CD4-positive, alpha-beta T cell (primary cell): ENCODE measurements at regions not wholly inside any gene's neighbourhood (a gene's known extent, or its start where the extent isn't known, plus 50 kb on each side); places are given as distances from the start of the nearest gene placed in this dataset.
"Not testable (repeated sequence)": the region's sequence is repeated elsewhere in the genome, so short reads cannot be mapped to it uniquely, and the experiment has no call there.

ENCODE experiments used
- ATAC-seq: fragments of 200-7000 bp; cut with Tn5 transposase; one replicate; pipeline ENCODE4 v1.10.0; 2022; ENCODE audit warnings: mild to moderate bottlenecking; ENCODE audit not compliant: poor library complexity
- CTCF ChIA-PET: fragments of 350-600 bp; sonication (Branson Sonifier 250); formaldehyde crosslinking; loops from one replicate; lab custom pipeline; 2021; ENCODE audit warnings: antibody characterized with exemption, inconsistent platforms; lab: Charles Lee
- POLR2A ChIA-PET: fragments of 350-600 bp; sonication (Branson Sonifier 250); formaldehyde crosslinking; loops from one replicate; lab custom pipeline; 2021; ENCODE audit warnings: antibody characterized with exemption, inconsistent platforms; lab: Charles Lee
- DNase-seq, 14 experiments: peaks; one replicate each; pipeline ENCODE4 v3.0.0-alpha.2; 2013 to 2020; ENCODE audit warnings: mixed read lengths in 2 of 14
- H3K27ac ChIP-seq, 2 donors: one replicate each; pipeline versions ENCODE4 v1.5.1 to v1.7.0; 2013; ENCODE audit warnings: low read length in 2 of 2, low read depth in 1 of 2, mild to moderate bottlenecking in 1 of 2
- H3K27me3 ChIP-seq, 2 experiments: 1 replicate in 1 of 2; 2 replicates in 1 of 2; pipeline versions ENCODE4 v1.6.1 to v1.7.0; 2013; ENCODE audit warnings: low read length in 2 of 2, control low read depth in 1 of 2, mild to moderate bottlenecking in 1 of 2, moderate library complexity in 1 of 2; ENCODE audit not compliant: insufficient read depth in 2 of 2, control insufficient read depth in 1 of 2
- H3K36me3 ChIP-seq: one replicate; pipeline ENCODE4 v1.6.1; 2013; ENCODE audit warnings: low read length, control low read depth; ENCODE audit not compliant: insufficient read depth
- H3K4me1 ChIP-seq: one replicate; pipeline ENCODE4 v1.6.1; 2013; ENCODE audit warnings: low read length, control low read depth; ENCODE audit not compliant: insufficient read depth
- H3K4me3 ChIP-seq: one replicate; pipeline ENCODE4 v1.5.1; 2013; ENCODE audit warnings: mild to moderate bottlenecking, low read length, moderate library complexity
- H3K9me3 ChIP-seq, 2 experiments: 1 replicate in 1 of 2; 2 replicates in 1 of 2; pipeline versions ENCODE4 v1.6.1 to v1.7.0; 2013; ENCODE audit warnings: low read length in 2 of 2, mild to moderate bottlenecking in 2 of 2, control low read depth in 1 of 2, moderate library complexity in 1 of 2; ENCODE audit not compliant: control insufficient read depth in 1 of 2, insufficient read depth in 1 of 2
- H3K27ac Mint-ChIP-seq: one replicate; pipeline ENCODE4 v1.8.0; 2020; ENCODE audit warnings: mixed read lengths
- H3K27me3 Mint-ChIP-seq: one replicate; pipeline ENCODE4 v1.8.0; 2021; ENCODE audit warnings: mixed read lengths
- H3K36me3 Mint-ChIP-seq: one replicate; pipeline ENCODE4 v1.8.0; 2021; ENCODE audit warnings: low read depth, mixed read lengths
- H3K4me1 Mint-ChIP-seq: one replicate; pipeline ENCODE4 v1.8.0; 2021; ENCODE audit warnings: low read depth, mixed read lengths
- H3K4me3 Mint-ChIP-seq: one replicate; pipeline ENCODE4 v1.8.0; 2020; ENCODE audit warnings: mild to moderate bottlenecking, mixed read lengths
- H3K9me3 Mint-ChIP-seq: one replicate; pipeline ENCODE4 v1.8.0; 2020; ENCODE audit warnings: mixed read lengths
- CTCF ChIP-seq: fragments of 200-600 bp; IDR thresholded peaks from one replicate; pipeline ENCODE4 v1.8.0; 2022; ENCODE audit warnings: antibody characterized with exemption, mild to moderate bottlenecking
- intact Hi-C, 2 experiments: fragments of 100-400 bp; cut with DNase I in 1 of 2; cut with micrococcal nuclease in 1 of 2; formaldehyde crosslinking; loops; one replicate each; pipeline versions ENCODE4 v1.15.1 to v1.9.0; 2023 to 2025; cut with DNase I, micrococcal nuclease

GRCh38 chr1:115522386-115522785 is 119.4 kb upstream of the VANGL1 start:
- H3K4me3 ChIP-seq: no peak overlapping the region
- H3K27ac Mint-ChIP-seq: no peak overlapping the region
- H3K36me3 ChIP-seq: no peaks in the 10 kb centered on the region
- ChIA-PET CTCF (no interaction called here), POLR2A (no interaction called here)
- H3K4me3 Mint-ChIP-seq: no peak overlapping the region
- no peak overlapping the region for H3K27ac ChIP-seq
- H3K9me3 ChIP-seq: no peaks in the 10 kb centered on the region
- no peak for TF ChIP-seq CTCF
- H3K9me3 Mint-ChIP-seq: peaks cover 5% of the 10 kb centered on the region
- H3K4me1 ChIP-seq: no peaks in the 10 kb centered on the region
- peaks cover 18% of the 10 kb centered on the region for H3K27me3 Mint-ChIP-seq
- ATAC-seq: no peak
- intact Hi-C loops: no loop called here
- no peaks in the 10 kb centered on the region for H3K4me1 Mint-ChIP-seq
- peaks cover 0 to 3% of the 10 kb centered on the region in 2 experiments for H3K27me3 ChIP-seq
- DNase-seq: no peak
- H3K36me3 Mint-ChIP-seq: no peaks in the 10 kb centered on the region

- H3K27ac ChIP-seq: no peak overlapping the region
- no peaks in the 10 kb centered on the region for H3K4me1 ChIP-seq
- Mint-ChIP-seq H3K4me1 (no peaks in the 10 kb centered on the region), H3K27me3 (peaks cover 12% of the 10 kb centered on the region), H3K9me3 (peaks cover 5% of the 10 kb centered on the region), H3K4me3 (no peak overlapping the region), H3K36me3 (no peaks in the 10 kb centered on the region), H3K27ac (no peak overlapping the region)
- ATAC-seq (no peak), DNase-seq (no peak)
- no peaks in the 10 kb centered on the region for H3K27me3 ChIP-seq
- no peak overlapping the region for H3K4me3 ChIP-seq
- no peaks in the 10 kb centered on the region for H3K36me3 ChIP-seq
- CTCF ChIA-PET: no interaction called here
- H3K9me3 ChIP-seq: no peaks in the 10 kb centered on the region
- POLR2A ChIA-PET: no interaction called here
- intact Hi-C loops: no loop called here
- TF ChIP-seq CTCF: no peak
Measured at GRCh38 chr1:115515270-115515669, 126.5 kb upstream of the VANGL1 start.

GRCh38 chr1:115510226-115510625 is 131.5 kb upstream of the VANGL1 start:
- H3K4me3 ChIP-seq, ATAC-seq, H3K4me1 ChIP-seq, H3K27ac Mint-ChIP-seq, H3K27ac ChIP-seq, H3K36me3 Mint-ChIP-seq, H3K36me3 ChIP-seq, H3K4me3 Mint-ChIP-seq, DNase-seq, H3K9me3 ChIP-seq, H3K9me3 Mint-ChIP-seq, intact Hi-C loops, H3K4me1 Mint-ChIP-seq, POLR2A ChIA-PET, CTCF ChIA-PET: not testable (repeated sequence)
- H3K27me3 Mint-ChIP-seq: peaks cover 11% of the 10 kb centered on the region
- H3K27me3 ChIP-seq: peaks cover 12 to 15% of the 10 kb centered on the region in 2 experiments

GRCh38 chr1:115507901-115508300 is 133.9 kb upstream of the VANGL1 start:
- DNase-seq (no peak), ATAC-seq (no peak)
- H3K9me3 Mint-ChIP-seq: no peaks in the 10 kb centered on the region
- H3K27me3 Mint-ChIP-seq: peaks cover 11% of the 10 kb centered on the region
- no peak for TF ChIP-seq CTCF
- no peaks in the 10 kb centered on the region for H3K36me3 Mint-ChIP-seq
- ChIA-PET CTCF (no interaction called here), POLR2A (no interaction called here)
- Histone ChIP-seq H3K4me1 (no peaks in the 10 kb centered on the region), H3K27ac (no peak overlapping the region), H3K9me3 (peaks cover 0 to 6% of the 10 kb centered on the region in 2 experiments), H3K27me3 (peaks cover 12 to 15% of the 10 kb centered on the region in 2 experiments), H3K36me3 (no peaks in the 10 kb centered on the region), H3K4me3 (no peak overlapping the region)
- intact Hi-C loops: no loop called here
- H3K4me3 Mint-ChIP-seq: no peak overlapping the region
- no peak overlapping the region for H3K27ac Mint-ChIP-seq
- no peaks in the 10 kb centered on the region for H3K4me1 Mint-ChIP-seq
